Lung (tissue), 11 donors: ENCODE measurements at regions not wholly inside any gene's neighbourhood (a gene's known extent, or its start where the extent isn't known, plus 50 kb on each side); places are given as distances from the start of the nearest gene placed in this dataset.

Source experiments
- ATAC-seq: fragments of 200-7000 bp; cut with Tn5 transposase; one replicate; pipeline ENCODE4 v1.9.1; 2020; ENCODE audit warnings: moderate number of reproducible peaks; ENCODE audit not compliant: insufficient read depth, low FRiP score
- DNase-seq, 3 donors: peaks; one replicate each; pipeline ENCODE4 v3.0.0-alpha.2; 2013 to 2017
- H3K27ac ChIP-seq, 2 donors: one replicate each; pipeline ENCODE4 v1.5.1; 2013; ENCODE audit warnings: mild to moderate bottlenecking in 2 of 2, moderate library complexity in 2 of 2, control low read depth in 1 of 2, inconsistent platforms in 1 of 2, low read depth in 1 of 2, low read length in 1 of 2
- H3K27me3 ChIP-seq, 3 donors: one replicate each; pipeline ENCODE4 v1.5.1; 2013; ENCODE audit warnings: low read length in 2 of 3; ENCODE audit not compliant: control insufficient read depth in 3 of 3, insufficient read depth in 3 of 3
- H3K36me3 ChIP-seq, 4 donors: one replicate each; pipeline ENCODE4 v1.5.1; 2013; ENCODE audit warnings: low read length in 4 of 4, mild to moderate bottlenecking in 1 of 4, moderate library complexity in 1 of 4; ENCODE audit not compliant: control insufficient read depth in 4 of 4, insufficient read depth in 4 of 4
- H3K4me1 ChIP-seq, 5 donors: one replicate each; pipeline ENCODE4 v1.5.1; 2013; ENCODE audit warnings: low read length in 5 of 5, mild to moderate bottlenecking in 2 of 5, moderate library complexity in 1 of 5; ENCODE audit not compliant: control insufficient read depth in 5 of 5, insufficient read depth in 5 of 5
- H3K4me3 ChIP-seq: one replicate; pipeline ENCODE4 v1.5.1; 2013; ENCODE audit warnings: mild to moderate bottlenecking, control low read depth, moderate library complexity
- H3K9ac ChIP-seq, 2 donors: one replicate each; pipeline ENCODE4 v1.5.1; 2013; ENCODE audit warnings: low read length in 2 of 2, control low read depth in 1 of 2; ENCODE audit not compliant: insufficient read depth in 1 of 2
- H3K9me3 ChIP-seq, 4 donors: one replicate each; pipeline ENCODE4 v1.5.1; 2013; ENCODE audit warnings: low read length in 3 of 4, mild to moderate bottlenecking in 1 of 4, moderate library complexity in 1 of 4; ENCODE audit not compliant: control insufficient read depth in 4 of 4, insufficient read depth in 3 of 4
- CTCF ChIP-seq: IDR thresholded peaks from 2 replicates; pipeline ENCODE4 v1.5.1; 2012; ENCODE audit warnings: mild to moderate bottlenecking; ENCODE audit errors: control extremely low read depth, extremely low read depth
- WGBS, 2 donors: extraction: QIAGEN DNeasy Blood & Tissue Kit; methylation state at CpG; one replicate each; pipeline ENCODE4 v1.1.7; 2013; 5-methylcytosine and 5-hydroxymethylcytosine counted together
- donor health status: control.
- donor health status: control.
- donor health status: Bipolar disorder and iron deficiency.
- donor health status: healthy.
- donor health status: DM: yes; HTN: yes; CAD: no.

GRCh38 chr5:58108511-58108910, 351.4 kb downstream of the PLK2 start:
- Histone ChIP-seq H3K4me1 (no peaks in the 10 kb centered on the region), H3K4me3 (no peak overlapping the region), H3K27me3 (no peaks in the 10 kb centered on the region), H3K9me3 (no peaks in the 10 kb centered on the region), H3K36me3 (no peaks in the 10 kb centered on the region), H3K27ac (no peak overlapping the region), H3K9ac (no peak overlapping the region)
- no peak for ATAC-seq
- WGBS, 2 donors: 78 to 84% methylated on average over 1 of the region's 1 CpG
- no peak for DNase-seq
- no peak for TF ChIP-seq CTCF

GRCh38 chr5:58107704-58108103, 352.2 kb downstream of the PLK2 start:
- H3K4me1 ChIP-seq: no peaks in the 10 kb centered on the region
- WGBS, 2 donors: 93 to 97% methylated on average over 2 of the region's 2 CpGs
- TF ChIP-seq CTCF: no peak
- H3K36me3 ChIP-seq: no peaks in the 10 kb centered on the region
- ATAC-seq (no peak), DNase-seq (no peak)
- H3K27ac ChIP-seq: no peak overlapping the region
- no peaks in the 10 kb centered on the region for H3K27me3 ChIP-seq
- H3K9ac ChIP-seq: no peak overlapping the region
- no peaks in the 10 kb centered on the region for H3K9me3 ChIP-seq
- H3K4me3 ChIP-seq: no peak overlapping the region

GRCh38 chr5:58106754-58107410, 353.0 kb downstream of the PLK2 start:
- Histone ChIP-seq H3K27me3 (no peaks in the 10 kb centered on the region), H3K27ac (no peak overlapping the region), H3K9me3 (no peaks in the 10 kb centered on the region), H3K4me1 (no peaks in the 10 kb centered on the region), H3K9ac (no peak overlapping the region), H3K36me3 (no peaks in the 10 kb centered on the region), H3K4me3 (no peak overlapping the region)
- TF ChIP-seq CTCF: no peak
- ATAC-seq (no peak), DNase-seq (no peak)
- WGBS, 2 donors: 63 to 65% methylated on average over 3 of the region's 3 CpGs

GRCh38 chr5:58105836-58106235, 354.1 kb downstream of the PLK2 start:
- no peak for TF ChIP-seq CTCF
- H3K27me3 ChIP-seq: no peaks in the 10 kb centered on the region
- H3K36me3 ChIP-seq: no peaks in the 10 kb centered on the region
- DNase-seq (no peak), ATAC-seq (no peak)
- no peak overlapping the region for H3K4me3 ChIP-seq
- no peak overlapping the region for H3K27ac ChIP-seq
- 95% methylated on average over 2 of the region's 2 CpGs for WGBS, 2 donors
- H3K4me1 ChIP-seq: no peaks in the 10 kb centered on the region
- H3K9me3 ChIP-seq: no peaks in the 10 kb centered on the region
- H3K9ac ChIP-seq: no peak overlapping the region
